ENCODE measurements at regions not wholly inside any gene's neighbourhood (a gene's known extent, or its start where the extent isn't known, plus 50 kb on each side); places are given as distances from the start of the nearest gene placed in this dataset.

- Mint-ChIP-seq H3K27ac (no peak overlapping the region), H3K27me3 (peaks cover 17% of the 10 kb centered on the region), H3K4me1 (no peaks in the 10 kb centered on the region), H3K4me3 (no peak overlapping the region), H3K36me3 (ENCODE audit: low read depth) (no peaks in the 10 kb centered on the region), H3K9me3 (no peaks in the 10 kb centered on the region)
- no peak for ATAC-seq (replicated peaks)
Measured at GRCh38 chr11:111194860-111195568, 50.5 kb upstream of the POU2AF2 start.

DNA sequence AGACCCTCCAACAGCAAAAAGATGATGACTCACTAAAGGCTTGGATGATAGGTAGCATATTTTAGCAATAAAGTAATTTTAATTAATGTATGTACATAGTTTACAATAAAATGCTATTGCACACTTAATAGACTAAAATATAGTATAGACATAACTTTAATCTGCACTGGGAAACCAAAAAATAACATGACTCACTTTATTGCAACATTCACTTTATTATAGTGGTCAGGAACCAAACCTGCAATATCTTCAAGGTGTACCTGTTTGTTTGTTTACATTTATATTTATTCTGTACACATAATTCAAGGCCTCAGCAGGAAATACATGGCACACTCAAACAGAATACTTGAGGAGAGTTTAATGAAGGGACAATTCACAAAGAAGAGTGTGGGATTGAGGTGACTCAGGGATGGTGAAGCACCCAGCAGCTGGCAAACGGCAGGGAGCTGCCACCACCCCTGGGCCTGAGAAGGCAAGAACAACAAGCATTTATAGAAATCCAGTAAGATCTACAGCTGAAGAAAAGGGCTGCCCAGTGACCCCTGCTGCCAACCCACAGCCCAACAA lies 51.5 kb upstream of the POU2AF2 start:
- no peak overlapping the region for H3K27ac Mint-ChIP-seq
- no peaks in the 10 kb centered on the region for H3K4me1 Mint-ChIP-seq
- H3K9me3 Mint-ChIP-seq, result no peaks in the 10 kb centered on the region
- no peak for ATAC-seq (replicated peaks)
- no peak overlapping the region for H3K4me3 Mint-ChIP-seq
- H3K36me3 Mint-ChIP-seq (ENCODE audit: low read depth), result no peaks in the 10 kb centered on the region
- H3K27me3 Mint-ChIP-seq, result peaks cover 17% of the 10 kb centered on the region

DNA sequence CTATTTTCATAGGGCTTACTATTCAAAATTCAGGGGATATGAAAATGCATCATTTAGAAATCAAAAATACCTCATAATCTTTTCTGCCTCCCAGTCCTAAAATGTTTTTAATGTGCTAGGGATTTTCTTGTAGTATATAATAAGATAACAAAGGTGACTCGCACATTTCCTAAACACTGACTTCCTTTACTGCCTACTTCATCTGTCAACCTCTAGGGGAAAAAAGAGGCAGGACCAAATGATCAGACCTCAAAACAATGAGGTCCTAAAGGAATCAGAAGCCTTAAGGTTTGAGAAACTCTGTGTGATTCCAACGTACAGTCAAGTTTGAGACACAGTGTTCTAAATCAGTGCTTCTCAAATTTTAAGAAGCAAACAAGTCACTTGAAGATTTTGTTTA lies 56.1 kb upstream of the POU2AF2 start:
- peaks cover 25% of the 10 kb centered on the region for H3K27me3 Mint-ChIP-seq
- no peak for ATAC-seq (replicated peaks)
- H3K36me3 Mint-ChIP-seq (ENCODE audit: low read depth), result no peaks in the 10 kb centered on the region
- H3K4me3 Mint-ChIP-seq, result no peak overlapping the region
- no peaks in the 10 kb centered on the region for H3K4me1 Mint-ChIP-seq
- H3K9me3 Mint-ChIP-seq, result no peaks in the 10 kb centered on the region
- no peak overlapping the region for H3K27ac Mint-ChIP-seq

DNA sequence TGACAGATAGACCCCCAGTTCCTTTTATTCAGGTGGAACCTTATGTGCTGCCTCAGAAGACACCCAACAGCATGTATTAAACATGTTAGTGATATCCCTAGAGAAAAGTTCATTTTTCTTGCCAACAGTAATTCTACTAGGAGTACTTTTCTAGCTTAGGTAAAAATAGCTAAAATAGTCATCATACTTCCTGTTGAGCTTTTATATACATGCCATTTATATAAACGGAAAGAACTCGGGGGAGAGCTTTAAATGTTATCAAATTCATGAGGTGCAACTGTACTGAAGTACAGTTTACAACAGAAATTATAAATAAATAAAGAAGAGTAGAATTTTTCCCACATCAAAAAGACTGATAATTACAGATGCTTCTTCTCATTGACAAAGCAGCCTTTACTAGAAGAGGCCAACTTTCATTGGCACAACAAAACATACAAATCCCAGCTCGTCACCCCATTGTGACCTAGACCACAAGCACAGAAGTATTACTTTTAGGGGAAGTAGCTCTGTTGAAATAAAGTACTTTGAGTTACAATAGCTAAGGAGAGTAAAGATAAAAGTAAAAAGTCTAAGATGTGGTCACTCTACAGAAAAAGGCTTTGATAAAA lies 59.1 kb upstream of the POU2AF2 start:
- ATAC-seq (replicated peaks), result no peak
- no peak overlapping the region for H3K4me3 Mint-ChIP-seq

GRCh38 chr11:111185266-111185665 lies 60.3 kb upstream of the POU2AF2 start:
- Mint-ChIP-seq H3K36me3 (ENCODE audit: low read depth) (no peaks in the 10 kb centered on the region), H3K4me1 (no peaks in the 10 kb centered on the region), H3K4me3 (no peak overlapping the region), H3K27ac (no peak overlapping the region), H3K27me3 (peaks cover 28% of the 10 kb centered on the region), H3K9me3 (no peaks in the 10 kb centered on the region)
- ATAC-seq (replicated peaks), result no peak

More for the DNA sequence above, 59.1 kb upstream of the POU2AF2 start:
- no peak overlapping the region for H3K27ac Mint-ChIP-seq
- no peaks in the 10 kb centered on the region for H3K36me3 Mint-ChIP-seq (ENCODE audit: low read depth)
- no peaks in the 10 kb centered on the region for H3K4me1 Mint-ChIP-seq
- H3K27me3 Mint-ChIP-seq, result peaks cover 24% of the 10 kb centered on the region
- H3K9me3 Mint-ChIP-seq, result no peaks in the 10 kb centered on the region

GRCh38 chr11:111183706-111184105 lies 61.8 kb upstream of the POU2AF2 start:
- Mint-ChIP-seq H3K27me3 (peaks cover 29% of the 10 kb centered on the region), H3K27ac (no peak overlapping the region), H3K4me1 (no peaks in the 10 kb centered on the region), H3K9me3 (no peaks in the 10 kb centered on the region), H3K36me3 (ENCODE audit: low read depth) (no peaks in the 10 kb centered on the region), H3K4me3 (no peak overlapping the region)
- no peak for ATAC-seq (replicated peaks)

- no peaks in the 10 kb centered on the region for H3K36me3 Mint-ChIP-seq (ENCODE audit: low read depth)
- H3K4me3 Mint-ChIP-seq, result no peak overlapping the region
- no peak overlapping the region for H3K27ac Mint-ChIP-seq
- no peaks in the 10 kb centered on the region for H3K9me3 Mint-ChIP-seq
- no peak for ATAC-seq (replicated peaks)
- H3K4me1 Mint-ChIP-seq, result no peaks in the 10 kb centered on the region
- peaks cover 16% of the 10 kb centered on the region for H3K27me3 Mint-ChIP-seq
Measured at GRCh38 chr11:111179184-111179910, 66.2 kb upstream of the POU2AF2 start.

DNA sequence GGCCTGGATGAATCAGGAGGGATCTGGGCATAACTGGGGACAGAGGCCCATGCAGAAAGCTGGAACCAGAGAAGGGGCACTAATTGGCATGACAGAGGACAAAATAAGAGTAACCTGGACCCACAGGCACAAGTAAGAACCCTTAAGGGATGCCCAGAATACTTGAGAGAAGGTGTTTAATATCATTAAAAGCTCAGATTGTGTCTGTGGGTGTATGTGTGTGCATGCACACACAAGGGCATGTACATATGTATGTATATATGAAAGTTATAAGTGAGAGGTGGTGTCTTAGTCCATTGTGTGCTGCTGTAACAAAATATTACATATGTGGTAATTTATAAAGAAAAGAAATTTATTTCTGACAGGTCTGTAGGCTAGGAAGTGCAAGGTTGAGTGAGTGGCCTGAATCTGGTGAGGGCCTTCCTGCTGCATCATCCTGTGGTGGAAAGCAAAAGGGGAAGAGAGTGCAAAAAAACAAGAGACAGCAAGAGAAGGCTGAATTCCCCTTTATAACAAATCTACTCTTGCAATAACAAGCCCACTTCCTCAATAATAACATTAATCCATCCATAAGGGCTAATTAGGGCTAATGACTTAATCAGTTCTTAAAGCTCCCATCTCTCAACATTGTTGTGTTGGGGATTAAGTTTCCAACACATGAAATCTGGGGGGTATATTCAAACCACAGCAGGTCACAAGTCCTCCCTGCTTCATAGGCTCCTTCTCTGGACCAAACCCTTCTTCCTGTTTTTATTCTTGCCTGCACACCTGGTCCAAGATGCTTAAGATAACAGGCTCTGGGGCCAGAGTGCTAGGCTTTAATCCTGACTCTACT lies 68.3 kb upstream of the POU2AF2 start:
- Mint-ChIP-seq H3K36me3 (ENCODE audit: low read depth) (no peaks in the 10 kb centered on the region), H3K4me3 (no peak overlapping the region), H3K4me1 (no peaks in the 10 kb centered on the region), H3K27me3 (peaks cover 12% of the 10 kb centered on the region), H3K27ac (no peak overlapping the region), H3K9me3 (no peaks in the 10 kb centered on the region)
- no peak for ATAC-seq (replicated peaks)

- no peaks in the 10 kb centered on the region for H3K36me3 Mint-ChIP-seq (ENCODE audit: low read depth)
- no peaks in the 10 kb centered on the region for H3K9me3 Mint-ChIP-seq
- no peak overlapping the region for H3K4me3 Mint-ChIP-seq
- no peaks in the 10 kb centered on the region for H3K4me1 Mint-ChIP-seq
- no peak for ATAC-seq (replicated peaks)
- peaks cover 12% of the 10 kb centered on the region for H3K27me3 Mint-ChIP-seq
- H3K27ac Mint-ChIP-seq, result no peak overlapping the region
Measured at GRCh38 chr11:111176603-111177002, 68.9 kb upstream of the POU2AF2 start.

DNA sequence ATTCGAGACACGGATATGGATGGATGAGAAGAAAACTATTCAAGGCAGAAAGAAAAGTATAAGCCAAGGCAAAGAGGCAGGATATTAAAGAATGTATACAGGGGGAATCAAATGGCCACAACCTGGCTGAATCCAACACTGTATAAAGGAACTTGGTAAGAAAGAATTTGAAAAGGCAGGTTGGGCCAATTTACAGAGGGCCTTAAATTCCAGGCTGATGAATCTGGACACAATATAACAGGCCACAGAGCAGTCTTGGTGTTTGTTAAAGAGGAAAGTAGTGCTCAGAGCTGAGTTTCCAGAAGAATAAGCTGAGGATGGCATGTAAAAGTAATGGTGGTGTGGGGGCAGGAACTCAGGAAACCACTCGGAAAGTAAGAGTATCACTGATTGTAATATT lies 72.3 kb upstream of the POU2AF2 start:
- Mint-ChIP-seq H3K4me1 (no peaks in the 10 kb centered on the region), H3K27me3 (no peaks in the 10 kb centered on the region), H3K9me3 (no peaks in the 10 kb centered on the region), H3K36me3 (ENCODE audit: low read depth) (no peaks in the 10 kb centered on the region), H3K27ac (no peak overlapping the region), H3K4me3 (no peak overlapping the region)
- no peak for ATAC-seq (replicated peaks)

GRCh38 chr11:111172321-111172862 lies 73.1 kb upstream of the POU2AF2 start:
- Mint-ChIP-seq H3K4me3 (no peak overlapping the region), H3K4me1 (no peaks in the 10 kb centered on the region), H3K36me3 (ENCODE audit: low read depth) (no peaks in the 10 kb centered on the region), H3K9me3 (no peaks in the 10 kb centered on the region), H3K27me3 (no peaks in the 10 kb centered on the region), H3K27ac (no peak overlapping the region)
- ATAC-seq (replicated peaks), result no peak

- Mint-ChIP-seq H3K4me3 (no peak overlapping the region), H3K9me3 (no peaks in the 10 kb centered on the region), H3K36me3 (ENCODE audit: low read depth) (no peaks in the 10 kb centered on the region), H3K27ac (no peak overlapping the region), H3K27me3 (no peaks in the 10 kb centered on the region), H3K4me1 (no peaks in the 10 kb centered on the region)
- ATAC-seq (replicated peaks), result no peak
Measured at GRCh38 chr11:111170761-111171379, 74.7 kb upstream of the POU2AF2 start.

DNA sequence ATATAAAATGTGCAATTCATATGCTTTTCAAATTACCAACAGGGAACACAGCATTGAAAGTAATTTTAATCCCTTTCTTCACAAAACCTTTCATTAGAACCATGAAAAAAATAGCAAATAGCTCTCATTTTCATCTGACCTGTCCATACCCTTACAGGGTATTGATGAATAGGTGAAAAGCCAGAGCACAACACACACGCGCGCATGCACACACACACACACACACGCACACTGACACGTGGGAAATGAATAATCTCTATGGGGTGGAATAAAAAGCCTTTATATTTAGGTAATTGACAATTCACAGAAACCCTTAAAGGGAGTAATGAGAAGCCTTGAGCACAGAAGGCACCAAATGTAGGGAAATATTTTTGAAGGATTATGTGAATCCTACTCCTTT lies 76.2 kb upstream of the POU2AF2 start:
- no peak overlapping the region for H3K4me3 Mint-ChIP-seq
- no peaks in the 10 kb centered on the region for H3K4me1 Mint-ChIP-seq
- ATAC-seq (replicated peaks), result no peak
- H3K27me3 Mint-ChIP-seq, result peaks cover 4% of the 10 kb centered on the region
- H3K36me3 Mint-ChIP-seq (ENCODE audit: low read depth), result no peaks in the 10 kb centered on the region
- H3K9me3 Mint-ChIP-seq, result no peaks in the 10 kb centered on the region
- H3K27ac Mint-ChIP-seq, result no peak overlapping the region

- no peak for ATAC-seq (replicated peaks)
- no peaks in the 10 kb centered on the region for H3K4me1 Mint-ChIP-seq
- H3K27me3 Mint-ChIP-seq, result peaks cover 4% of the 10 kb centered on the region
- no peaks in the 10 kb centered on the region for H3K36me3 Mint-ChIP-seq (ENCODE audit: low read depth)
- no peak overlapping the region for H3K27ac Mint-ChIP-seq
- H3K9me3 Mint-ChIP-seq, result no peaks in the 10 kb centered on the region
- H3K4me3 Mint-ChIP-seq, result no peak overlapping the region
Measured at GRCh38 chr11:111168871-111169270, 76.7 kb upstream of the POU2AF2 start.
